Testis (tissue), 2 donors: ENCODE measurements at regions not wholly inside any gene's neighbourhood (a gene's known extent, or its start where the extent isn't known, plus 50 kb on each side); places are given as distances from the start of the nearest gene placed in this dataset.

Experiments used
- CTCF ChIP-seq, 3 experiments: fragments of 450-650 bp in 2 of 3; fragments of 200-600 bp in 1 of 3; sonication (generic) in 1 of 3; IDR thresholded peaks; one replicate each; pipeline ENCODE4 v1.5.1; 2016 to 2019; ENCODE audit warnings: antibody characterized with exemption in 3 of 3, mild to moderate bottlenecking in 2 of 3, moderate library complexity in 1 of 3
- POLR2A ChIP-seq: fragments of 450-650 bp; IDR thresholded peaks from one replicate; pipeline ENCODE4 v1.6.1; 2017; ENCODE audit warnings: antibody characterized with exemption, mild to moderate bottlenecking, moderate library complexity

- no peak for TF ChIP-seq CTCF (IDR thresholded peaks at IDR 0.05)
- TF ChIP-seq POLR2A: no peak
Observed at GRCh38 chr3:62954580-62954979, 79.4 kb upstream of the CADPS start.
